HG02678 (cell line): ENCODE measurements at regions not wholly inside any gene's neighbourhood (a gene's known extent, or its start where the extent isn't known, plus 50 kb on each side); places are given as distances from the start of the nearest gene placed in this dataset.
"Not testable (repeated sequence)": the region's sequence is repeated elsewhere in the genome, so short reads cannot be mapped to it uniquely, and the experiment has no call there.

Experiments
- ATAC-seq: cut with Tn5 transposase; IDR thresholded peaks from one replicate; pipeline ENCODE4 v1.9.1; 2021; ENCODE audit warnings: mild to moderate bottlenecking, moderate library complexity; ENCODE audit not compliant: unreplicated experiment

DNA sequence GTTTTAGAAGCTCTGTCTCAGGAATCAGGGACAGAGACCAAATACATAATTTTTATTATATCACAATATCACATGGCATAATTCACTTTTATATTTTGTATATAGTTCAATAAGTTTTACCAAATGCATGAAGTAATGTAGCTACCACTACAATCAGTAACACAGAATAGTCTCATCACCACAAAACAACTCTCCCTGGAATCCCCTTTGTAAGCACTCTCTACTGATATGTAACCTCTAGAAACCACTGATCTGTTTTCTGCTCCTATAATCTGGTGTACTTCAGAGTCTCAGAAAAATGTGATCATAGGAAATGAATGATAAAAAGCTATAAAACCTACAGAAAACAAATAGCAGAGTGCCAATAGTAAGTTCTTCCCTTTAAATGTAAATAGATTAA lies 1465.9 kb downstream of the SPATA31A7 start:
- ATAC-seq: not testable (repeated sequence)

DNA sequence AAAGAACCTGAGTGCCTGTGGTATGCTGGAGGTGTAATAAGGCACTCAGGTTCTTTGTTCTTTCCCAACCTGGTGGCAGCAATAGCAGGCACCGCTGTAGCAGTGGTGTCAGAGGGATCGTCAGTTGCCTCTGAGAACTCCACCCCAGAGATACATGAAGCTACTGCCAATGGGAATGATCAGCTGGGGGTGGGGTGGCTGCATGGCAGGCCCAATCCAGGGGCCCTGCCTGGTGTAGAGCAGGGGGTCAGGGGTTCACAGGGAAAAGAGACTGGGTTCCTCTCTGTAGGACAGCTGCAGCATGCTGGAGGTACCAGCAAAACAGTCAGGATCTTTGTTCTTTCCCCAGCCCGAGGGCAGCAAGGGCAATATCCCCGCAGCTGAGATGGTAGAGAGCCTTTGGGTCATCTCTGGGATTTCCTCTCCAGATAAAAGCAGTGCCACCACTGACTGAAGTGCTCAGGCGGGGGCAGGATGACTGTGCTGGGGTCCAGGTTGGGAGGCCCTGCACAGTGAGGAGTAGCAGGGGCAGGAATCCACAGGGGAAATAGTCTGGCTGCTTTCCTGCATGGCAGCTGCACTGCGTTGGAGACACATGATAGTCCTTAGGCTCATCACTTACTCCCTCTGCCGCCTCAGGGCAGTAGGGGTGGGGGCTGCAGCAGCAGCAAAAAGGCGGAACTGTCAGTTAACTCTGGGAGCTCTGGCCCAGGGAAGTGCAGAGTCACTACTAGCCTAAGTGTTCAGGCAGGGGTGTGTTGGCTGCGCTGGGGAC lies 1473.1 kb downstream of the SPATA31A7 start:
- ATAC-seq: not testable (repeated sequence)

- ATAC-seq: not testable (repeated sequence)
Observed at GRCh38 chr9:62663512-62663911, 1473.7 kb downstream of the SPATA31A7 start.

GRCh38 chr9:62667137-62667824 lies 1477.4 kb downstream of the SPATA31A7 start:
- not testable (repeated sequence) for ATAC-seq

GRCh38 chr9:62677016-62677415 lies 1487.2 kb downstream of the SPATA31A7 start:
- ATAC-seq: not testable (repeated sequence)

DNA sequence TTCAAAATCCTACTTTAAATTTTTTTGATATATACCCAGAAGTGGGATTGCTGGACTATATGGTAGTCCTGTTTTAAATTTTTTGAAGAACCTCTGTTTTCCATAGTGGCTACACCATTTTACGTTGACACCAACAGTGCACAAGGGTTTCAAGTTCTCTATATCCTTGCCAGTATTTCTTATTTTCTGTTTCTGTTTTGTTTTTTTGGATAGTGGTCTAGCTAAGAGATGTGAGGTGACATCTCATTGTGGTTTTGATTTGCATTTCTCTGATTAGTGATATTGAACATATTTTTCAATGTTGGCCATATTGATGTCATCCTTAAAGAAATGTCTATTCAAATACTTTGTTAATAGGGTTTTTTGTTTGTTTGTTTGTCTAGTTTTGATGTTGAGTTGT lies 1488.5 kb downstream of the SPATA31A7 start:
- peak; percentile 67 for ATAC-seq

GRCh38 chr9:62679020-62679419 lies 1489.2 kb downstream of the SPATA31A7 start:
- ATAC-seq: not testable (repeated sequence)

GRCh38 chr9:62684833-62685647 lies 1495.2 kb downstream of the SPATA31A7 start:
- ATAC-seq: peak; percentile 72

DNA sequence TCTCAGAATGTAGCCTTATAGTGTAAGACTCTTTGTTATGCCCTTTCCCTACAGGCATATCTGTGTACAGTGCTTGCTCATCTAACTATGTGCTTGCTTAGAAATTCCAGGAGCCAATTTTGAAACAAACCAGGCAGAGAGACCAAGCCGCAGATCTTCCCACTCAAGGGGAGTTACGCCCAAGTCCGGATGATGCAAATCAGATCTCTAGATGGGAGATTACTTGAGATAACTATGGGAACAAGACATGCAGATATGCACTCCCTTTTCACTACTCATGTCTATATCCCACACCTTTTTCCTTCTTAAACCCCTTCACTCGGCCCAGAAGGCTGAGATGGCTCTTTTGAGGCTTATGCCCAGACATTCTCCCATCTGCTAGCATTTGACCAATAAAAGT lies 1496.5 kb downstream of the SPATA31A7 start:
- not testable (repeated sequence) for ATAC-seq

- not testable (repeated sequence) for ATAC-seq
Observed at GRCh38 chr9:62693019-62693418, 1503.2 kb downstream of the SPATA31A7 start.

DNA sequence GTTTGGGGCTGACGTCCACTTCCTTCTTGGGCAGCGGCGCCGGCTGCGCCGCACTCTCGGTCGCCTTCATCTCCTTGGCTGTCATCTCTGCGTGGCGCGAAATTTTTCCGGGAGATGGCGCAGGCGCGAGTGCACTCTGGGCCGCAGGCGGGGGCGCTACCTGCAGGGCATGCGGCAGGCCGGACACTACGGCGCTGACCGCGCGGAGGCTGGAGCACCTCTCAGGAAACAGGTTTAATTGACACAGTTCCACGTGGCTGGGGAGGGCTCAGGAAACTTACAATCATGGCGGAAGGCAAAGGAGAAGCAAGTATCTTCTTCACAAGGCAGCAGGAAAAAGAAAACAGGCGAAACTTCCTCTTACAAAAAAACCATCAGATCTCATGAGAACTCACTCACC lies 1521.5 kb downstream of the SPATA31A7 start:
- ATAC-seq: not testable (repeated sequence)

DNA sequence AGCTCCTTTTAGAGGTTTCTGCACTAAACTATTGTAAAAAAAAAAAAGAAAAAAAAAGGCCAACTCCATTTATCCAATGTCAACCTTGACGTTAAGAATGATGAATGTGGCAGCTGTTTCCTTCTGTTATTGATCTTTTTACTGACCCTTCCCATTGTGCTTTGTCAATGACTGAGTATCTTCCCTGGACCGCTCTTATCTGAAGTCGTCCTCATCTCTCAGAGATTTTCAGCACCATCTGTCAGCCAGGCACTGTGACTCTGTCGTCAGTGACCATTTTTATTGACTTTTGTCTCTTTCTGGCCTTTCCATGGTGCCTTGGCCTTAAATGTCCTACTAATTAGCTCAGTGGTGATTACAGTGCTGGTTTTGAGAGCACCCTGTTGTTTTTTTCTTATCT lies 1535.7 kb downstream of the SPATA31A7 start:
- not testable (repeated sequence) for ATAC-seq

GRCh38 chr9:62730229-62731000 lies 1540.6 kb downstream of the SPATA31A7 start:
- peak; percentile 92 for ATAC-seq

DNA sequence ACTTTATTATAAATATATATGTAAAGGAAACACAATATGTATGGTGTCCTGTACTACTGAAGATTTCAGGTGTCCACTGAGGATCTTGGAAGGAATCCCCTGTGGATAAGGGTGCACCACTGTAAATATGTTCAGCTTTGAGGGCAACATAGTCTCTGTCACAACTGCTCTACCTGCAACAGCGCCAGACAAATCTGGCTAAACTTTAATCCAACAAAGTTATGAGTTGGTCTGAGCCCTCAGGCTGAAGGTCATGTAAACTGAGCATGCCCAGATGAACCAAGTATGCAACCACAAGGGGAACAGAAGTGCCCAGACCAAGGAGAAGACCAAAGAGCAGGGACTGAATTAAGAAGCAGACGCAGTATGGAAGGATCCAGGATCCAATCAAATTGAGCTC lies 1541.2 kb downstream of the SPATA31A7 start:
- ATAC-seq: not testable (repeated sequence)

GRCh38 chr9:62737004-62737606 lies 1547.3 kb downstream of the SPATA31A7 start:
- not testable (repeated sequence) for ATAC-seq

- ATAC-seq: not testable (repeated sequence)
Observed at GRCh38 chr9:62737915-62738314, 1548.1 kb downstream of the SPATA31A7 start.

GRCh38 chr9:62745774-62746529 lies 1556.1 kb downstream of the SPATA31A7 start:
- ATAC-seq: not testable (repeated sequence)
